HG03571 (cell line): ENCODE measurements at regions not wholly inside any gene's neighbourhood (a gene's known extent, or its start where the extent isn't known, plus 50 kb on each side); places are given as distances from the start of the nearest gene placed in this dataset.
"Not testable (repeated sequence)": the region's sequence is repeated elsewhere in the genome, so short reads cannot be mapped to it uniquely, and the experiment has no call there.

Experiments used
- ATAC-seq: cut with Tn5 transposase; IDR thresholded peaks from one replicate; pipeline ENCODE4 v1.9.1; 2021; ENCODE audit not compliant: unreplicated experiment

DNA sequence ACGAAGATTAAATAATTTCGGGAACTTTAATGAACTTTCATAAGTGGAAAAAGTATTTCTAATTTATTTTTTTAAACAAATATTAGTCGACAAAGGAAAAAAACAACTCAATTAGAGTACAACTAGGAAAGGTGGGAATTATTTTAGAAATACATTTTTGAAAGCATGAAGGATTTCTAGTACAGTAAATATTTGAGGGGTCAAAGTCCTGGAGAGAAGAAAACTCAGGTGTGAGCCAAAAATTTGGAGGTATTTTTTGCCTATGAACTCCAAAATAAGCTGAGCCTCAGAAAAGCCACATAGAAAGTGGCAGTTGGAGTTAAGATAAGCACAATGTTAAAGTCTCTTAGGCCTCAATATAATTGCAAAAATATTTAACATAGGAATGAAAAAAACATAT is 2017.3 kb downstream of the C4orf33 start:
- no peak for ATAC-seq

GRCh38 chr4:131113704-131114103 is 2017.8 kb downstream of the C4orf33 start:
- no peak for ATAC-seq

DNA sequence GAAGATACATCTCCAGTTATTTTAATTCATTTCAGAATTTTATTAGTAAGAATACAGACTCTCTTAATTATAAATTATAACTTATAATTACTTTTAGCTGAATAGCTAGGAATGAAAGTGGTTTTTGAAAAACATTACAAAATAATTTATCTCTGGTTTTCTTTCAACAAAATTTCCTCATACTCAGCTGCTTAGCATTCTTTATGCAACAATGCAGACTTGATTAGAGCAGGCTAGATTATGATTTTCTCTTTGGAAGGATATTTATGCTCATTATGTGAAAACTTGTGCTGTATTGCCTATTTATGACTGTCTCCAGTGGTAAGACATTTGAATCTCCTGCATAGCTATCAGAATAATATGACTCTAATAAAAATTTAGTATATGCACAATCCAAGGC is 2023.7 kb downstream of the C4orf33 start:
- no peak for ATAC-seq

DNA sequence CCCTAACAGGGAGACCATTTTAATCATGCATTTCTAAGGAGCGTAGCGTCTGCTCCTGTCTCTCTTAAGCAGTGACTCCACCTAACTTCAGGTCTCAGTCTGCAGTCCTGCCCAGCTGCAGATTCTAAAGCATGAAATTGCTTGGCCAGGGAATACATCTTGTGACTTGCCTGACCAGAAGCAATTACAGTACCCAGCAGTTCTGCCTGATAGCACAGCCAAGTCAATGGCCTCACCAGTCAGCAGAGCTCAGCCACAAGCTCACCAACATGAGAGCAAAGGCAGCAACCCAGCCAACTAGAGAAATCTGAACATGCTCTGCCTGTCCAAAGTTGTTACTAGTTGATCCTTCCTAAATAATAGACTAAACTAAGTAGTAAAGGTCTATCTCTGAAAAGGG is 2011.9 kb upstream of the PCDH10 start:
- no peak for ATAC-seq

- no peak for ATAC-seq
These were observed 1989.8 kb upstream of the PCDH10 start for GRCh38 chr4:131159261-131159660.

DNA sequence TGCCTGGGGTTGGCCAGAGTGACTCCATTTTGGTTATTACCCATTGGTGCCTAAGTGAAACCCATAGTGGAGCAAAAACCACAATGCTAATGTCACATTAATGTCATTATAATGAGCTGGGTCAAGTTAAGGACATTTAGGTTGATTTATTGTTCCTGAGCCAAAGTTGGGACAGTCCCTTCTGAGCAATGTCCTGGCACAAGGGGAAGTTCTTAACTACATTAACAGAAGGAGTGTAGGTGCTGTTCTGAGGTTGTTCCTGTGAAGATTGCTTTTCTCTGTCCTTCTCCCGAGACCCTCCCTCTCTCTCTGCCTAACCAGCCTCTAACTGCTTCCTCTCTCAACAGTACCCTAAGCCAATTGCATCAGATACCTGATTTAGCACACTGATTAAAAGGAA is 1956.8 kb upstream of the PCDH10 start:
- ATAC-seq: no peak

DNA sequence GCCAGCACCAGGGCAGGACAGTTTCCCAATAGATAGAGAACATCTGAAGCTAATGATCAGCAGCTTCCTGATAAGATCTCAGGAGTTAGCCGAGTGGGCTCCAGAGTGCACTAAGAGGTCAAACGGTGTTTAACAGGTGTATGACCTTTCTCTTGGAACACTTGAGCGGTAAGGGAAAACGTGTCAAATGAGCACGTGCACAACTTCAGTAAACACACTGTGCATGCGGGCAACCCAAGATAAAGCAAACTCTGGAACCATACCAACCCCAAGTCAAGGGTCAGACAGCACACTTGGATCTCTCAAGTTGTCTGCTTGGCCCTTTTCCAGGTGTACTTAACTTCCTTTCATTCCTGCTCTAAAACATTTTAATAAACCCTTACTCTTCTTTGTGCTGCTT is 1941.5 kb upstream of the PCDH10 start:
- ATAC-seq: no peak

GRCh38 chr4:131248314-131248713 is 1900.8 kb upstream of the PCDH10 start:
- no peak for ATAC-seq

- ATAC-seq: no peak
These were observed 1897.8 kb upstream of the PCDH10 start for GRCh38 chr4:131251321-131251720.

DNA sequence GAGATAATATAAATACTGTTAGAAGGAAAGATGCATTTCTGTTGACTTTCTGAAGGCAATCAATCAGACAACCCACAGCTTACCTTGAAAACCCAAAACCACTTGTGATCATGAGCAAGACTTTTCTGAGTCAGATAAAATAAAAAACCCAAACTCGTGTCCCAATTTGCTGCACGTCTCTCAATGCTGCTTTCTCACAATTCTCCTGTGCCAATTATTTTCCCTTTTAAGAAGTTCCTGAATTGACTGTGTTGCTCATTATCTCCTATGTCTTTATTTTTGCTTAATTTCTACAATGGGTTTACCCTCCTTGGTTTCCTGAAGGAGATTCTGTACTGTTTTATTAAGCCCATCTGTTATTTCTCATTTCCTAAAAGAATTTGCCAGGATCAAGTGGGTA is 1891.9 kb upstream of the PCDH10 start:
- no peak for ATAC-seq

DNA sequence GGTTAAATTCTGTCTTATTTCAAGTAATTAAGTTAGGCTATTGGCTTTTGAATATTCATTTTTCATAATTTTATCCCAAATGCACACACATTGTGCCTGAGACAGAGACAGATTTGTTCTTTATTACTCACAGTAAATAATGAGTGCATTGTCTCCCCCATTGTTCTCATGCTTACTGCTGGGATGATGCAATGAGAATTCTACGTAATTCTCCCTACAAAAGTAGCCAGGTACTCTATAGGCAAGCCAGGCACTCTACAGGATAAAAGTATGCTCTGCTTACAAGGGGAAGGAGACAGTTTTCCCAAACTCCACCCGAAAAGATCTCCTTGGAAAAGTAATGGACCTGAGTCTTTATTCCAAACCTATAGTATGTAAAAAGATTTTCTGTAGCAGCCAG is 1890.7 kb upstream of the PCDH10 start:
- ATAC-seq: no peak

DNA sequence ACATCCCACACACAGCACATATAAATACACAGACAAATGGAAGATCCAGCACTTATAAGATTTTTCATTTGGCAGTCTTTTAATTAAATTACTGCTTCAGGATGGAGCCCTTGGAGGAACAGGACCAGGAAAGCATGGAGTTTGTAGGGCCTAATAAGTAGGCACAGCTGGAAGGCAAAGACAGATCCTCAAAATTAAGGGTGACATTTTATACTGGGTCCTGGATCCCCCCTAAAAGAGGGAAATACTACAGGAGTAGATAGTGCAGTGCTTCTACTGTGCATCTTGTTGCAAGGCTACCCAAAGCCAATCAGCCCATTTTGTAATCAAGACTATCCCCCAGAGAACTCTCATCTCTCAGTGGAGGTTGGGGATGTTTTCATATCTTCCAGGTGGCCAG is 1860.7 kb upstream of the PCDH10 start:
- no peak for ATAC-seq

DNA sequence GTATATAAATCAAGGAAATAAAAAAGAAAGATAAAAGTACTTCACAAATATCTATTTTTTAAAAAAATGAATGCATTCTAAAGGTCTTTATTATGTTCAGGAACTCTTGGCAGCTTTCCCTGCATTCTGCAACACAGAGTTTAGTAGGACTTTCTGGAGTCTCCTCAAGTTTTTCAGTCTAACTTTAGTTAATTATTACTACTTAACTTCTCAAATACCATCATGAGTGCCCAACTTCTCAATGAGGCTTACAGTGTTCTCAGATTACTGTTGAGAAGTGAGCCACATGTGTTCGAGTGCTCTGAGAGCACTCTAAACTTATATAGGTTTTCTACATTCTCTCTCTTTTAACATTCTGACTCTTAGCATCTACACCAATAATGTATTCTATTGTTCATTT is 1852.9 kb upstream of the PCDH10 start:
- ATAC-seq: no peak

DNA sequence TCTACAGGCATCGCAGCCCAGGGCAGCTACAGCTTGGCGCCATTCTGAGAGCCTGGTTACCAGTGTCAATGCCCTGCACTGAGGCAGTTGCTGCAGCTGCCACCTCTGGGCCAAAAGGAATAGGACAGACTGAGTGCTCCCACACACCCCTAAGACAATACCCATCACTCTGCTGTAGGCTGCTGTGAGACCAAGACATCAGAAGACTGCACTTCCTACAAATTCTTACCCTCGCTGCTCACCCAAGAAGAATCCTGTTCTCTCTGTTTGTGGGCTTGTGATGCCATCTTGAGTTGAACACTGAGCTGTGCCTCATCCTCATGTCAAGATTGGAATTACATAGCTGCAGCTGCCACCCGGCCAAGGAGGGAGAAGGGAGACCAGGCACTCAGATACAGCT is 1847.0 kb upstream of the PCDH10 start:
- no peak for ATAC-seq

DNA sequence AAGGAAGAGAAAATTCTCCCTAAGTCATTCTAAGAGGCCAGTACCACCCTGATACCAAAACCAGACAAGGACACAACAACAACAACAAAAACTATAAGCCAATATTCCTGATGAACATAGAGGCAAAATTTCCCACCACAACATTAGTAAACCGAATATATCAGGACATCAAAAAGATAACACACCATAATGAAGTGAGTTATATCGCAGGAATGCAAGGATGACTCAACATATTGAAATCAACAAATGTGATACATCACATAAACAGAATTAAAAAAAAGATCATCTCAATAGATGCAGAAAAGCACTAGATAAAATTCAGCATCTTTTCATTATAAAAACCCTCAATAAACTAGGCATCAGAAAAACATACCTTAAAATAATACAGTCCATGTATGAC is 1844.4 kb upstream of the PCDH10 start:
- no peak for ATAC-seq

- ATAC-seq: no peak
These were observed 1839.5 kb upstream of the PCDH10 start for GRCh38 chr4:131309628-131310027.

GRCh38 chr4:131316086-131316485 is 1833.0 kb upstream of the PCDH10 start:
- no peak for ATAC-seq

DNA sequence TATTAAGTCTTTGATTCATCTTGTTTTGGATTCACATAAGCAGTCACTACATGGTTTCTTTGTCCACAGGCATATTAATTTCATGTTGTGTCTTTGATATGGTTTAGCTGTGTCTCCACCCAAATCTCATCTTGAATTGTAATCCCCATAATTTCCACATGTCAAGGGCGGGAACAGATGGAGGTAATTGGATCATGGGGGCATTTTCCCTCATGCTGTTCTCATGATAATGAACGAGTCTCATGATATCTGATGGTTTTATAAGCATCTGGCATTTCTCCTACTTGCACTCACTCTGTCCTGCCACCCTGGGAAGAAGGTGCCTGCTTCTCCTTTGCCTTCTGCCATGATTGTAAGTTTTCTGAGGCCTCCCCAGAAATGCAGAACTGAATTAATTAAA is 1811.2 kb upstream of the PCDH10 start:
- ATAC-seq: no peak

GRCh38 chr4:131339137-131339536 is 1810.0 kb upstream of the PCDH10 start:
- ATAC-seq: no peak

DNA sequence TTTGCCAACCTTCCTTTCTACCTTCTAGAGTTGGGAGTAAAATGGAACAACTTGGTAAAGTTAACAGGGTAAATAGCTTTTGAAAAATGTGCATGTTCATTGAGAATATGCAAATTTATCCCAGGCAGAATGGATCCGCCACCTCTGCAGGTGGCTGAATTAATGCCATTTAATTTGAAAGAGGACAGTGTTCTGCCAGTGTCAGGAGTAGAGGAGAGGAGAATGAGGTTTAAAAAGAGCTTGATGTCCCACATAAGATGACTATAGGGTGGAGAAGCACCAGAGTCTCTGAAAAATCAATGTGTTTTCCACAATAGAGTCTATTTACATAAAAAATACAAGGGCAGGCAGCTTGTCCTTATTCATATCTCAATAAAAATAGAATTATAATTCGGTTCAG is 1804.3 kb upstream of the PCDH10 start:
- no peak for ATAC-seq

GRCh38 chr4:131347816-131348215 is 1801.3 kb upstream of the PCDH10 start:
- no peak for ATAC-seq

DNA sequence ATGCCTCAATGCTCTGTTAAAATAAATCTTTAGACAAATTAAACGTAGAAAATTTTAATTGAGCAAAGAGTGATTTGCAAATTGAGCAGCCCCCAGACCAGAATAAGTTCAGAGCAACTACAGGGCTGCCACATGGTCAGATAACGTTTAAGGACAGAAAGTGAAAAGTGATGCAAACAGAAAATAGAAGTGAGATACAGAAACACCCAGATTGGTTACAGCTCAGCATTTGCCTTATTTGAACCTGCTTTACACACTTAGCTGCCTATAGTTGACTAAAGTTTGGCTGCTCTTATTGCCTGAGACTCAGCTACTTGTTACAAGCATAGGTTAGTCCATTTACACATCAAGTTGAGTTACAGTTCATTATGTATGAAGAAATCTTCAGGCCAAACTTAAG is 1800.8 kb upstream of the PCDH10 start:
- ATAC-seq: peak; percentile 79

GRCh38 chr4:131352371-131352770 is 1796.7 kb upstream of the PCDH10 start:
- not testable (repeated sequence) for ATAC-seq

- no peak for ATAC-seq
These were observed 1782.4 kb upstream of the PCDH10 start for GRCh38 chr4:131366714-131367113.
